Gastrocnemius medialis (tissue), 4 donors: ENCODE measurements at regions not wholly inside any gene's neighbourhood (a gene's known extent, or its start where the extent isn't known, plus 50 kb on each side); places are given as distances from the start of the nearest gene placed in this dataset.

Source experiments
- ATAC-seq, 2 donors: fragments of 150-250 bp; one replicate each; pipeline ENCODE4 v1.9.1; 2016
- DNase-seq, 2 donors: peaks; one replicate each; pipeline ENCODE4 v3.0.0-alpha.2; 2019
- H3K27ac ChIP-seq, 4 donors: fragments of 200-600 bp; sonication (generic); 1 replicate in 1 of 4; 2 replicates in 3 of 4; pipeline ENCODE4 v1.5.1; 2016 to 2018; ENCODE audit warnings: mild to moderate bottlenecking in 2 of 4, moderate library complexity in 1 of 4
- H3K27me3 ChIP-seq, 3 donors: fragments of 200-600 bp; sonication (generic) in 2 of 3; 1 replicate in 1 of 3; 2 replicates in 2 of 3; pipeline versions ENCODE4 v1.5.1 to v1.6.0; 2016 to 2019; ENCODE audit warnings: mild to moderate bottlenecking in 1 of 3, moderate library complexity in 1 of 3
- H3K36me3 ChIP-seq, 2 donors: fragments of 200-600 bp; sonication (generic) in 1 of 2; one replicate each; pipeline ENCODE4 v1.5.1; 2017 to 2018
- H3K4me1 ChIP-seq, 2 donors: fragments of 200-600 bp; sonication (generic) in 1 of 2; one replicate each; pipeline ENCODE4 v1.5.1; 2016 to 2017; ENCODE audit warnings: mild to moderate bottlenecking in 2 of 2
- H3K4me3 ChIP-seq, 4 donors: fragments of 200-600 bp; sonication (generic) in 3 of 4; 1 replicate in 1 of 4; 2 replicates in 3 of 4; pipeline ENCODE4 v1.5.1; 2016 to 2019; ENCODE audit warnings: mild to moderate bottlenecking in 2 of 4
- H3K9me3 ChIP-seq, 3 donors: fragments of 200-600 bp; sonication (generic) in 2 of 3; 1 replicate in 1 of 3; 2 replicates in 2 of 3; pipeline ENCODE4 v1.5.1; 2016 to 2019
- POLR2A ChIP-seq, 2 donors: fragments of 450-650 bp; IDR thresholded peaks; one replicate each; pipeline ENCODE4 v1.6.1; 2017; ENCODE audit warnings: antibody characterized with exemption in 2 of 2, mild to moderate bottlenecking in 2 of 2, moderate library complexity in 2 of 2
- in situ Hi-C, 4 donors: fragments of 200-750 bp; cut with MboI; loops; one replicate each; pipeline versions ENCODE4 v1.15.0 to v1.8.0; 2017; ENCODE audit warnings: low sequenced_read_pairs in 4 of 4
- intact Hi-C: fragments of 100-400 bp; cut with DNase I; formaldehyde crosslinking; loops from one replicate; pipeline ENCODE4 v1.15.1; 2023; ENCODE audit warnings: low total_unique reads
- TF ChIP-seq, protein P1 (sequence below), 5 experiments: fragments of 450-650 bp in 3 of 5; fragments of 200-600 bp in 2 of 5; sonication (generic) in 2 of 5; IDR thresholded peaks in 4 of 5; conservative IDR thresholded peaks in 1 of 5; 1 replicate in 4 of 5; 2 replicates in 1 of 5; pipeline ENCODE4 v1.5.1; 2016 to 2019; ENCODE audit warnings: antibody characterized with exemption in 5 of 5, mild to moderate bottlenecking in 3 of 5, moderate library complexity in 3 of 5

DNA sequence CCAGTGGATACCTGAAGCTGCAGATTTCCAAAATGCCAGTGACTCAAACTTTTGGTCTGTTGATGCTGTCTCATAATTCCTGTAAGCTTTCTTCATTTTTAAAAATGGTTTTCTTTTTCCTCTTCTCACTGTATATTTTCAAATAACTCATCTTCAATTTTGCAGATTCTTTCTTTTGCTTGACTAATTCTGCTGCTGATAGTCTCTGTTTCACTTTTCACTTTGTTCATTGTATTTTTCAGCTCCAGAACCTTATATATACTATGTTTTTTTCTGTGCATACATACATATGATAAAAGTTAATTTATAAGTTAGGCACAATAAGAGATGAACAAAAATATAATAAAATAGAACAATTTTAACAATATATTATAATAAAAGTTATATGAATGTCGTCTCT lies 237.7 kb upstream of the GPRIN3 start:
- Histone ChIP-seq H3K9me3 (no peaks in the 10 kb centered on the region), H3K27ac (no peak overlapping the region), H3K4me1 (no peaks in the 10 kb centered on the region), H3K36me3 (no peaks in the 10 kb centered on the region), H3K27me3 (no peaks in the 10 kb centered on the region), H3K4me3 (no peak overlapping the region)
- intact Hi-C loops = no loop called here
- DNase-seq (no peak), ATAC-seq (no peak)
- TF ChIP-seq, protein P1, sequence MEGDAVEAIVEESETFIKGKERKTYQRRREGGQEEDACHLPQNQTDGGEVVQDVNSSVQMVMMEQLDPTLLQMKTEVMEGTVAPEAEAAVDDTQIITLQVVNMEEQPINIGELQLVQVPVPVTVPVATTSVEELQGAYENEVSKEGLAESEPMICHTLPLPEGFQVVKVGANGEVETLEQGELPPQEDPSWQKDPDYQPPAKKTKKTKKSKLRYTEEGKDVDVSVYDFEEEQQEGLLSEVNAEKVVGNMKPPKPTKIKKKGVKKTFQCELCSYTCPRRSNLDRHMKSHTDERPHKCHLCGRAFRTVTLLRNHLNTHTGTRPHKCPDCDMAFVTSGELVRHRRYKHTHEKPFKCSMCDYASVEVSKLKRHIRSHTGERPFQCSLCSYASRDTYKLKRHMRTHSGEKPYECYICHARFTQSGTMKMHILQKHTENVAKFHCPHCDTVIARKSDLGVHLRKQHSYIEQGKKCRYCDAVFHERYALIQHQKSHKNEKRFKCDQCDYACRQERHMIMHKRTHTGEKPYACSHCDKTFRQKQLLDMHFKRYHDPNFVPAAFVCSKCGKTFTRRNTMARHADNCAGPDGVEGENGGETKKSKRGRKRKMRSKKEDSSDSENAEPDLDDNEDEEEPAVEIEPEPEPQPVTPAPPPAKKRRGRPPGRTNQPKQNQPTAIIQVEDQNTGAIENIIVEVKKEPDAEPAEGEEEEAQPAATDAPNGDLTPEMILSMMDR (IDR thresholded peaks at IDR 0.05 in 4 of 5, conservative IDR thresholded peaks at IDR 0.05 in 1 of 5) = no peak
- no peak for TF ChIP-seq POLR2A (IDR thresholded peaks at IDR 0.05)
- in situ Hi-C loops = no loop called here

DNA sequence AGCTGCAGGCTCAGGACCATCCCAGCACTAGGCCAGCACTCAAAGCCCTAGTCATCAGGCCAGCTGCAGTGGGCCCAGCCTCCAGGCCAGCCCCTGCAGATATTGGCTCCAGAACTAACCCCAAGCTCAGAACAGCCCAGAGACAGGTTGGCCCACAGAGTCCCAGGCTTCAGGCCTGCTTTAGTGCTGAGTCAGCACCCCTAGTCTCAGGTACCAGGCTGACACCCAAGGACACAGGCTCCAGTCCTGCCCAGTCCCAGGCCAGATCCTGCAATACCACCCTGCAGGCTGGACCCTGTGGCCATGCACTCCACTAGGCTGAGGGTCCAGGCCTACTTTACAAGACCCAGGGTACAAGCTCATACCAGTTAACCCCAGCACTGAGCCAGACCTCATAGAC lies 234.4 kb upstream of the GPRIN3 start:
- Histone ChIP-seq H3K4me1 (no peaks in the 10 kb centered on the region), H3K4me3 (no peak overlapping the region), H3K27ac (no peak overlapping the region), H3K27me3 (no peaks in the 10 kb centered on the region), H3K9me3 (no peaks in the 10 kb centered on the region), H3K36me3 (no peaks in the 10 kb centered on the region)
- intact Hi-C loops = no loop called here
- DNase-seq = no peak
- in situ Hi-C loops = no loop called here
- TF ChIP-seq POLR2A (IDR thresholded peaks at IDR 0.05) = no peak
- TF ChIP-seq, protein P1 (IDR thresholded peaks at IDR 0.05 in 4 of 5, conservative IDR thresholded peaks at IDR 0.05 in 1 of 5) = no peak
- no peak for ATAC-seq

GRCh38 chr4:89539797-89540711 lies 232.5 kb upstream of the GPRIN3 start:
- intact Hi-C loops = no loop called here
- no peak for ATAC-seq
- no peak for DNase-seq

DNA sequence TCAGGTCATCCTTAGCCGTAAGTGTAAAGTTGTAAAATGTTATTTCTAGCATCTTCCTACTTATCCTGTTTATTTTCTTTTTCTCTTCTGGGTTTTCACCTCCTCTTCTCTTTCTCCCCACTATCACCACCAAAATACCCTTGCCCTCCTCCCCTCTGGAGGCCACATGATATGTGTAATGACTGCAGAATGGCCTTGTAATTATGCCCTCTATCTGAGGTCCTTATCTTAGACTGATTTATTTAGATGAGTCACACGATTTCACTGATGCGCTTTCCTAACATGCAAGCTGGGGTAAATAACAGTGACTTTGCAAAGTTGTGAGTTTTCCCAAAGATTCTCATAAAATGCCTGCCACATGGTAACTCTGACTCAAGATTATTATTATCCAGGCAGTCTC lies 231.8 kb upstream of the GPRIN3 start:
- H3K27me3 ChIP-seq = no peaks in the 10 kb centered on the region
- intact Hi-C loops = no loop called here
- TF ChIP-seq, protein P1 (IDR thresholded peaks at IDR 0.05 in 4 of 5, conservative IDR thresholded peaks at IDR 0.05 in 1 of 5) = no peak
- TF ChIP-seq POLR2A (IDR thresholded peaks at IDR 0.05) = no peak

More at GRCh38 chr4:89539797-89540711, 232.5 kb upstream of the GPRIN3 start:
- Histone ChIP-seq H3K36me3 (no peaks in the 10 kb centered on the region), H3K9me3 (no peaks in the 10 kb centered on the region), H3K27me3 (no peaks in the 10 kb centered on the region), H3K27ac (no peak overlapping the region), H3K4me3 (no peak overlapping the region), H3K4me1 (no peaks in the 10 kb centered on the region)
- TF ChIP-seq, protein P1 (IDR thresholded peaks at IDR 0.05 in 4 of 5, conservative IDR thresholded peaks at IDR 0.05 in 1 of 5) = no peak
- TF ChIP-seq POLR2A (IDR thresholded peaks at IDR 0.05) = no peak
- in situ Hi-C loops = loop anchor here in 1 of 4 donors (10.0 kb wide), 1 partner anchor 55 kb away; no protein-coding TSS in a partner anchor

More for the DNA sequence above, 231.8 kb upstream of the GPRIN3 start:
- ATAC-seq (no peak), DNase-seq (no peak)
- H3K36me3 ChIP-seq = no peaks in the 10 kb centered on the region
- in situ Hi-C loops = loop anchor here in 1 of 4 donors (10.0 kb wide), 1 partner anchor 55 kb away; no protein-coding TSS in a partner anchor
- H3K4me3 ChIP-seq = no peak overlapping the region
- H3K27ac ChIP-seq = no peak overlapping the region
- no peaks in the 10 kb centered on the region for H3K9me3 ChIP-seq
- no peaks in the 10 kb centered on the region for H3K4me1 ChIP-seq
